Keratinocyte (primary cell): ENCODE measurements at regions not wholly inside any gene's neighbourhood (a gene's known extent, or its start where the extent isn't known, plus 50 kb on each side); places are given as distances from the start of the nearest gene placed in this dataset.
"Not testable (repeated sequence)": the region's sequence is repeated elsewhere in the genome, so short reads cannot be mapped to it uniquely, and the experiment has no call there.

ENCODE experiments used
- EZH2 ChIP-seq: IDR thresholded peaks from one replicate; pipeline ENCODE4 v1.6.1; 2012; ENCODE audit warnings: inconsistent platforms, mild to moderate bottlenecking, low read length, moderate library complexity
- TF ChIP-seq, protein P1 (sequence below), 3 experiments: IDR thresholded peaks in 1 of 3; conservative IDR thresholded peaks in 1 of 3; optimal IDR thresholded peaks in 1 of 3; 2 replicates in 2 of 3; 3 replicates in 1 of 3; pipeline versions ENCODE3 to v1.5.1; 2011; ENCODE audit warnings: low read length in 3 of 3, mild to moderate bottlenecking in 3 of 3, moderate library complexity in 2 of 3, control low read depth in 1 of 3, inconsistent platforms in 1 of 3; ENCODE audit not compliant: insufficient read depth in 2 of 3; ENCODE audit errors: extremely low read depth in 1 of 3

DNA sequence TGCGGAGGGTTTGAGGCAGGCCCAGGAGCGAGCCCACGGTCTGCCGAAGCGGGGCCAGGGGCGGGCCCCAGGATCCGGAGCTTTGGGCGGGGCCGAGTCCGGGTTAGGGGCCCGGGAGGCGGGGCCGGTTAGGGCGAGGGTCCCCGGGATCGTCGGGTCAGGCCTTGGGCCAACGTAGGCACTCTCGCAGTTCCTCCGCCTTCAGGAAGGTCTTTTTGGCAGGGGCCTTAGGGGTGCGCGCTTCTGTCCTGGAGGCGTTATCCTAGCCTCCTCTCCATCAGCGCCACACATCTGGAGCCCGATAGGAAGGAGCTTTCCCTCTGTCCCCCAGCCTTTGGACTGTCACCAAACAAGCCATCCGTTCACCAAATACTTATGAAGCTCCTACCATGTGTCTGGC lies 131.8 kb upstream of the ALDH3B2 start:
- TF ChIP-seq, protein P1, sequence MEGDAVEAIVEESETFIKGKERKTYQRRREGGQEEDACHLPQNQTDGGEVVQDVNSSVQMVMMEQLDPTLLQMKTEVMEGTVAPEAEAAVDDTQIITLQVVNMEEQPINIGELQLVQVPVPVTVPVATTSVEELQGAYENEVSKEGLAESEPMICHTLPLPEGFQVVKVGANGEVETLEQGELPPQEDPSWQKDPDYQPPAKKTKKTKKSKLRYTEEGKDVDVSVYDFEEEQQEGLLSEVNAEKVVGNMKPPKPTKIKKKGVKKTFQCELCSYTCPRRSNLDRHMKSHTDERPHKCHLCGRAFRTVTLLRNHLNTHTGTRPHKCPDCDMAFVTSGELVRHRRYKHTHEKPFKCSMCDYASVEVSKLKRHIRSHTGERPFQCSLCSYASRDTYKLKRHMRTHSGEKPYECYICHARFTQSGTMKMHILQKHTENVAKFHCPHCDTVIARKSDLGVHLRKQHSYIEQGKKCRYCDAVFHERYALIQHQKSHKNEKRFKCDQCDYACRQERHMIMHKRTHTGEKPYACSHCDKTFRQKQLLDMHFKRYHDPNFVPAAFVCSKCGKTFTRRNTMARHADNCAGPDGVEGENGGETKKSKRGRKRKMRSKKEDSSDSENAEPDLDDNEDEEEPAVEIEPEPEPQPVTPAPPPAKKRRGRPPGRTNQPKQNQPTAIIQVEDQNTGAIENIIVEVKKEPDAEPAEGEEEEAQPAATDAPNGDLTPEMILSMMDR (optimal IDR thresholded peaks at IDR 0.05 in 1 of 3, IDR thresholded peaks at IDR 0.05 in 1 of 3, conservative IDR thresholded peaks at IDR 0.05 in 1 of 3; ENCODE audit: extremely low read depth in 1 of 3, insufficient read depth in 2 of 3, low read length in 3 of 3), result not testable (repeated sequence)
- TF ChIP-seq EZH2, result not testable (repeated sequence)
